T-cell (primary cell): ENCODE measurements at regions not wholly inside any gene's neighbourhood (a gene's known extent, or its start where the extent isn't known, plus 50 kb on each side); places are given as distances from the start of the nearest gene placed in this dataset.

Experiments used
- ATAC-seq, 4 experiments: fragments of 200-7000 bp in 3 of 4; fragments of 150-1000 bp in 1 of 4; cut with Tn5 transposase; replicated peaks in 1 of 4; 1 replicate in 3 of 4; 2 replicates in 1 of 4; pipeline ENCODE4 v1.10.0; 2021; ENCODE audit warnings: moderate library complexity in 3 of 4, mild to moderate bottlenecking in 2 of 4, moderate number of reproducible peaks in 1 of 4
- CTCF ChIA-PET, 2 donors: fragments of 300-600 bp; sonication (Branson Sonifier 250); formaldehyde crosslinking; loops; one replicate each; lab custom pipeline; 2022; ENCODE audit warnings: antibody characterized with exemption in 2 of 2; lab: Charles Lee
- POLR2A ChIA-PET, 2 donors: fragments of 300-600 bp; sonication (Branson Sonifier 250); formaldehyde crosslinking; loops; one replicate each; lab custom pipeline; 2022; ENCODE audit warnings: antibody characterized with exemption in 2 of 2; lab: Charles Lee
- DNase-seq, 35 experiments: peaks; one replicate each; pipeline versions ENCODE4 v3.0.0 to v3.0.0-alpha.2; 2013 to 2023
- H3K27ac ChIP-seq: one replicate; pipeline ENCODE4 v1.5.1; 2013; ENCODE audit warnings: low read length
- H3K27me3 ChIP-seq, 2 experiments: replicated peaks in 1 of 2; 1 replicate in 1 of 2; 2 replicates in 1 of 2; pipeline versions ENCODE4 v1.6.1 to v1.7.0; 2013; ENCODE audit warnings: low read length in 1 of 2, mixed read lengths in 1 of 2; ENCODE audit not compliant: control insufficient read depth in 2 of 2, insufficient read depth in 2 of 2; ENCODE audit errors: extremely low read depth in 1 of 2
- H3K36me3 ChIP-seq, 2 donors: 1 replicate in 1 of 2; 2 replicates in 1 of 2; pipeline versions ENCODE4 v1.6.1 to v1.7.0; 2013; ENCODE audit warnings: low read length in 1 of 2; ENCODE audit not compliant: control insufficient read depth in 2 of 2, insufficient read depth in 1 of 2; ENCODE audit errors: extremely low read depth in 1 of 2
- H3K4me1 ChIP-seq, 2 experiments: 1 replicate in 1 of 2; 2 replicates in 1 of 2; pipeline versions ENCODE4 v1.6.1 to v1.7.0; 2013; ENCODE audit warnings: low read length in 2 of 2, mixed read lengths in 1 of 2; ENCODE audit not compliant: insufficient read depth in 2 of 2, control insufficient read depth in 1 of 2; ENCODE audit errors: extremely low read depth in 1 of 2
- H3K4me3 ChIP-seq, 2 donors: 1 replicate in 1 of 2; 2 replicates in 1 of 2; pipeline versions ENCODE4 v1.5.1 to v1.7.0; 2013; ENCODE audit warnings: mild to moderate bottlenecking in 2 of 2, low read length in 1 of 2, moderate library complexity in 1 of 2; ENCODE audit not compliant: control insufficient read depth in 1 of 2; ENCODE audit errors: extremely low read depth in 1 of 2
- H3K9me3 ChIP-seq: 2 replicates; pipeline ENCODE4 v1.7.0; 2013
- H3K27ac Mint-ChIP-seq, 2 donors: one replicate each; pipeline ENCODE4 v1.8.0; 2020 to 2021; ENCODE audit warnings: mild to moderate bottlenecking in 2 of 2, mixed read lengths in 2 of 2
- H3K27me3 Mint-ChIP-seq, 2 donors: one replicate each; pipeline ENCODE4 v1.8.0; 2021 to 2022; ENCODE audit warnings: mixed read lengths in 2 of 2
- H3K36me3 Mint-ChIP-seq: one replicate; pipeline ENCODE4 v1.8.0; 2021; ENCODE audit warnings: mixed read lengths
- H3K4me1 Mint-ChIP-seq, 3 donors: one replicate each; pipeline ENCODE4 v1.8.0; 2020 to 2022; ENCODE audit warnings: mixed read lengths in 3 of 3, mild to moderate bottlenecking in 1 of 3
- H3K4me3 Mint-ChIP-seq, 3 donors: one replicate each; pipeline ENCODE4 v1.8.0; 2020 to 2022; ENCODE audit warnings: mild to moderate bottlenecking in 3 of 3, mixed read lengths in 3 of 3, moderate library complexity in 3 of 3
- H3K9me3 Mint-ChIP-seq, 3 donors: one replicate each; pipeline ENCODE4 v1.8.0; 2020 to 2022; ENCODE audit warnings: mixed read lengths in 3 of 3
- WGBS: methylation state at CpG from one replicate; pipeline ENCODE4 v1.1.5; 2013; ENCODE audit warnings: missing lambda C conversion rate; ENCODE audit not compliant: insufficient coverage; 5-methylcytosine and 5-hydroxymethylcytosine counted together

- H3K9me3 Mint-ChIP-seq = no peaks in the 10 kb centered on the region
- H3K4me3 Mint-ChIP-seq = no peak overlapping the region
- Histone ChIP-seq H3K27ac (no peak overlapping the region), H3K9me3 (no peaks in the 10 kb centered on the region), H3K4me1 (no peaks in the 10 kb centered on the region), H3K27me3 (no peaks in the 10 kb centered on the region), H3K36me3 (no peaks in the 10 kb centered on the region), H3K4me3 (no peak overlapping the region)
- ChIA-PET POLR2A (no interaction called here), CTCF (no interaction called here)
- 71% methylated on average over 4 of the region's 4 CpGs for WGBS
- no peak overlapping the region for H3K27ac Mint-ChIP-seq
- H3K36me3 Mint-ChIP-seq = no peaks in the 10 kb centered on the region
- DNase-seq (no peak), ATAC-seq (no peak)
- H3K4me1 Mint-ChIP-seq = no peaks in the 10 kb centered on the region
- H3K27me3 Mint-ChIP-seq = no peaks in the 10 kb centered on the region
These were observed 87.9 kb upstream of the GCFC2 start for GRCh38 chr2:75798569-75798968.

- H3K27ac ChIP-seq = no peak overlapping the region
- ATAC-seq (no peak), DNase-seq (no peak)
- no peaks in the 10 kb centered on the region for H3K4me1 Mint-ChIP-seq
- no peaks in the 10 kb centered on the region for H3K36me3 Mint-ChIP-seq
- no CpG with 5 or more reads among the region's 1 CpG for WGBS
- no peak overlapping the region for H3K4me3 ChIP-seq
- H3K27ac Mint-ChIP-seq = no peak overlapping the region
- H3K9me3 Mint-ChIP-seq = no peaks in the 10 kb centered on the region
- H3K9me3 ChIP-seq = no peaks in the 10 kb centered on the region
- H3K27me3 ChIP-seq = peaks cover 0 to 2% of the 10 kb centered on the region in 2 experiments
- no peaks in the 10 kb centered on the region for H3K4me1 ChIP-seq
- ChIA-PET CTCF (interaction anchor here in 1 of 2 donors (0.6 kb wide), 2 partner anchors 10 to 67 kb away, joined by 3 to 5 read pairs; no protein-coding TSS in a partner anchor), POLR2A (no interaction called here)
- no peak overlapping the region for H3K4me3 Mint-ChIP-seq
- peaks cover 5 to 7% of the 10 kb centered on the region in 2 donors for H3K27me3 Mint-ChIP-seq
- H3K36me3 ChIP-seq = no peaks in the 10 kb centered on the region
These were observed 82.3 kb upstream of the GCFC2 start for GRCh38 chr2:75792996-75793395.

- Mint-ChIP-seq H3K27me3 (peaks cover 7 to 10% of the 10 kb centered on the region in 2 donors), H3K9me3 (no peaks in the 10 kb centered on the region), H3K4me3 (no peak overlapping the region), H3K36me3 (no peaks in the 10 kb centered on the region), H3K27ac (no peak overlapping the region), H3K4me1 (peaks cover 0 to 2% (median 0%) of the 10 kb centered on the region in 3 donors)
- ChIA-PET CTCF (no interaction called here), POLR2A (no interaction called here)
- no peak overlapping the region for H3K4me3 ChIP-seq
- H3K4me1 ChIP-seq = no peaks in the 10 kb centered on the region
- no peaks in the 10 kb centered on the region for H3K36me3 ChIP-seq
- no peak overlapping the region for H3K27ac ChIP-seq
- DNase-seq (no peak), ATAC-seq (no peak)
- WGBS = 100% methylated on average over 3 of the region's 4 CpGs
- H3K9me3 ChIP-seq = no peaks in the 10 kb centered on the region
- H3K27me3 ChIP-seq = peaks cover 0 to 2% of the 10 kb centered on the region in 2 experiments
These were observed 81.4 kb upstream of the GCFC2 start for GRCh38 chr2:75792146-75792545.

GRCh38 chr2:75790814-75791467 is 80.2 kb upstream of the GCFC2 start:
- Histone ChIP-seq H3K4me3 (no peak overlapping the region), H3K27ac (no peak overlapping the region), H3K9me3 (no peaks in the 10 kb centered on the region), H3K27me3 (peaks cover 0 to 2% of the 10 kb centered on the region in 2 experiments), H3K36me3 (no peaks in the 10 kb centered on the region), H3K4me1 (no peaks in the 10 kb centered on the region)
- Mint-ChIP-seq H3K4me1 (peaks cover 0 to 2% (median 0%) of the 10 kb centered on the region in 3 donors), H3K9me3 (no peaks in the 10 kb centered on the region), H3K27ac (no peak overlapping the region), H3K36me3 (no peaks in the 10 kb centered on the region), H3K4me3 (no peak overlapping the region), H3K27me3 (peaks cover 7 to 13% of the 10 kb centered on the region in 2 donors)
- ChIA-PET CTCF (no interaction called here), POLR2A (no interaction called here)
- WGBS = 80% methylated on average over 1 of the region's 1 CpG
- ATAC-seq = no peak
- no peak for DNase-seq

- no peak for DNase-seq
- Mint-ChIP-seq H3K9me3 (no peaks in the 10 kb centered on the region), H3K27me3 (peaks cover 7 to 17% of the 10 kb centered on the region in 2 donors), H3K27ac (no peak overlapping the region), H3K4me1 (peaks cover 0 to 2% (median 0%) of the 10 kb centered on the region in 3 donors), H3K4me3 (no peak overlapping the region), H3K36me3 (no peaks in the 10 kb centered on the region)
- H3K27ac ChIP-seq = no peak overlapping the region
- no peaks in the 10 kb centered on the region for H3K4me1 ChIP-seq
- ChIA-PET CTCF (no interaction called here), POLR2A (no interaction called here)
- no peaks in the 10 kb centered on the region for H3K36me3 ChIP-seq
- H3K27me3 ChIP-seq = peaks cover 0 to 2% of the 10 kb centered on the region in 2 experiments
- no peaks in the 10 kb centered on the region for H3K9me3 ChIP-seq
- H3K4me3 ChIP-seq = no peak overlapping the region
- ATAC-seq = no peak
- 38% methylated on average over 2 of the region's 5 CpGs for WGBS
These were observed 79.6 kb upstream of the GCFC2 start for GRCh38 chr2:75790121-75790813.

- Mint-ChIP-seq H3K4me3 (no peak overlapping the region), H3K9me3 (no peaks in the 10 kb centered on the region), H3K27me3 (peaks cover 7 to 17% of the 10 kb centered on the region in 2 donors), H3K36me3 (no peaks in the 10 kb centered on the region), H3K27ac (no peak overlapping the region), H3K4me1 (peaks cover 0 to 2% (median 0%) of the 10 kb centered on the region in 3 donors)
- DNase-seq (no peak), ATAC-seq (no peak)
- ChIA-PET CTCF (no interaction called here), POLR2A (interaction anchor here in 1 of 2 donors (0.6 kb wide), 1 partner anchor 18 kb away, joined by 3 read pairs; no protein-coding TSS in a partner anchor)
- no peak overlapping the region for H3K4me3 ChIP-seq
- H3K4me1 ChIP-seq = no peaks in the 10 kb centered on the region
- H3K27me3 ChIP-seq = peaks cover 0 to 2% of the 10 kb centered on the region in 2 experiments
- H3K9me3 ChIP-seq = no peaks in the 10 kb centered on the region
- H3K36me3 ChIP-seq = no peaks in the 10 kb centered on the region
- WGBS = no CpG with 5 or more reads among the region's 1 CpG
- no peak overlapping the region for H3K27ac ChIP-seq
These were observed 78.2 kb upstream of the GCFC2 start for GRCh38 chr2:75788902-75789301.
